ENCODE measurements at regions not wholly inside any gene's neighbourhood (a gene's known extent, or its start where the extent isn't known, plus 50 kb on each side); places are given as distances from the start of the nearest gene placed in this dataset.
"Not testable (repeated sequence)": the region's sequence is repeated elsewhere in the genome, so short reads cannot be mapped to it uniquely, and the experiment has no call there.

DNA sequence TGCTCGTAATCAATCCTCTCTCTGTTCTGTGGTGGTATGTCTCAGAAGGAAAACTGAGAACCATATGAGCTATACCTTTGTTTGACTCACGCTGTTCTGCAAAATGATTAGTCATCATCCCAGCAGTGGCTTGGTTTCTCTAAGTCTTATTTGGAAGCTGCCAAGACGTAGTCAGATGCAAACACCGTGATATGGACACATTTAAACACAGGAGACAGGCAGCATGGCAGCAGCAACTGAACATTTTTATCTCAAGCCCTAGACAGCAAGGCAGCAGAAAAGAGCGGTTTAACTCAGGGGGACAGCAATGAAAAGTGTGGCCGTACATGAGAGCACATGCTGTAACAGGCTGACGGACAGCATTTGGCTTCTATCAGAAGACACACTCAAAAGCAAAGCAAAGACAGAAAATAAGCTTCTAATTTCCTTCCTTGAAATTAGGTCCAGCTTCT is 1295.1 kb downstream of the EPHA7 start:
- DNase-seq = no peak

GRCh38 chr6:92122746-92123145 is 1296.6 kb downstream of the EPHA7 start:
- DNase-seq = no peak

DNA sequence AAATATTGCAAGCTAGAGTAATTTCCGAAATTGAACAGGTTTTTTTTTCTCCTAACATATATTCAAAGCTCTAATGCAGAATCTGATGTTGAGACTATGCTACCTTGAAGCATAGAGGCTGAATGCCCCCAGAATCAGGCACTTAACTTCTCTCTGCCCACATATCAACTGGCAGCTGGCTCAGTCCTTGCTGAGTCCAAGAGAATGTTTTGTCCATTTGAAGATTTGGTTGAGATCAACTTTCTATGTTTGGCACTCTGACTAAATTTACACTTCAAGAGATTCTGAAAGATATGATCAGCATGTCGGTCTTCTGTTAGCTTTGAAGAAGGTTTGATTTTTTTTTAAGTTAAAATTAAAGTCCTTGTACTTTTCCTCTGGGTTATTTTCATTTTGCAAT is 1298.1 kb downstream of the EPHA7 start:
- no peak for DNase-seq

- no peak for DNase-seq
Observed at GRCh38 chr6:92117800-92118199, 1301.6 kb downstream of the EPHA7 start.

DNA sequence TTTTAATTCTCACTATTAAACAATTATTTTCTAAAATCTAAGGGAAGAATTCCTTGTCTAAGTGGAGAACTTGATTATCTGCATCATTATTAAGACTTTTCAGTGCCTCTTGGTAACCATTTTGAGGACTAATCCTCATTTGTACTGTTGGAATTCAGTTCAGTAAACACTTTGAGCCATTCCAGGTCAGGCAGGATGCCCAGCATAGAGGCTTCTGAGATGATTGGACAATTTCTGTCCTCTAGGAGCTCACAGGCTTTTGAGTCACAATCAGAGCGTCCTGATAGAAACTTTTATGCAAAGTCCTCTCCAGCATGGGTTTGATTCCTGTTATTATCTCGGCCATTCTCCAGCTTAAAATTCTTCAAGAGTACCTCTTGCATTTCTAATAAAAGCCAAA is 1304.6 kb downstream of the EPHA7 start:
- DNase-seq = no peak

GRCh38 chr6:92114091-92114675 is 1305.2 kb downstream of the EPHA7 start:
- no peak for DNase-seq

- no peak for DNase-seq
Observed at GRCh38 chr6:92111386-92111785, 1308.0 kb downstream of the EPHA7 start.

GRCh38 chr6:92110403-92110802 is 1309.0 kb downstream of the EPHA7 start:
- DNase-seq = no peak

- no peak for DNase-seq
Observed at GRCh38 chr6:92109956-92110355, 1309.4 kb downstream of the EPHA7 start.

DNA sequence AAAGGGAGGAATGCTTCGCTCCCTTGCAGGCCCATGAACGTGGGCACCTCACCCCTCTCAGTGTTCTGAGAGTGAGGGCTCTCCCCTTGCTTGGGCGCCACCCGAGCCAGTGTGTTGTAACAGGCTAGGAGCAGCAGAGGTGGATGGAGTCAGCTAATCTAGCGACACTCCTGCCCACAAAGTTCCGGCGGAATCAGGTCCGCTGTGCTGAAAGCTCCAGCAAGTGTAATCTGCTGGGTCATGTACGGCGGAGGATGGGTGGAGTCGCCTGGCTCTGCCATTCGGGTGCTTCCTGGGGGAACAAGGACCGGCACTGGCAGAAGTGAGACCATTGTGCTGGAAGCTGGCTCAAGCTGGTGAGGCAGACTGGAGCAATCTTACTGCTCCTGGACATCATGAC is 1310.1 kb downstream of the EPHA7 start:
- no peak for DNase-seq

- no peak for DNase-seq
Observed at GRCh38 chr6:92086750-92087149, 1332.6 kb downstream of the EPHA7 start.

- DNase-seq = not testable (repeated sequence)
Observed at GRCh38 chr6:92083914-92084313, 1335.4 kb downstream of the EPHA7 start.

- no peak for DNase-seq
Observed at GRCh38 chr6:92072387-92072786, 1347.0 kb downstream of the EPHA7 start.

DNA sequence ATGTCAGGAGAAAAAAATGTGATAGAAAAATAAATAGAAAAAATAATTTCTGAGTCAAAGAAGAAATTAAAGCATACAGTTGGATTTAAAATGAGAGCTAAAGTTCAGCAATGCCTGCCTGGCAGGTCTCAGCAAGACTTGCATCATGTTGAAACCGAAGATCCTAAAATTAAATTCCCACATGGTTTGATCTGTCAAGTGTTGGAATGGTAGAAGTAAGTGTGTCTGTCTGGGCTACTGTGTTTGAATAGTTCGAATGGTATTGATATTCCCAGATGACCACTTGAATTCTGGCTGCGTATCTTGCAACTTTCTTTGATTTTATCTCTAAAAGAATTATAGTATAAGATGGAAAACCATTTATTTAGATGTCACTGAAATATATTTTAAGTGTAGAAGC is 1349.6 kb downstream of the EPHA7 start:
- no peak for DNase-seq

GRCh38 chr6:92052513-92052912 is 1366.8 kb downstream of the EPHA7 start:
- DNase-seq = no peak

DNA sequence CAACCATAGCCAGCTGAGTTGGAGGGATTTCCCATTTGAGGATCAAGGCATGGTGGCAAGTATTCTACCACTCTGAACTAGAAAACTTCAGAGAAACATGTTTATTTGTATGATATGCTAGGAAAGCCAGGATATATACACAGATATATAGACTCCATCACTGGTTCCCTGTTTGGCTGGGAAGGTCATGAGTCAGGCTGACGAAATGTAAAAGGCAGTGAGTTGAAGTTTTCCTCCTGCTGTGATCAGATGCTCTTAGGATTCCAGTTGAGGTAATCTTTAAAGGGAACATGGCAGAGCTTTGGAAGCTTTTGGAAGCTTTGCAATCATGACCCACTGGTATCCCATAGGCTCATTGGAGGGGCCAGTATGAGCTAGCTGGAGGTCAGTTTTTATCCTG is 1369.1 kb downstream of the EPHA7 start:
- DNase-seq = no peak

DNA sequence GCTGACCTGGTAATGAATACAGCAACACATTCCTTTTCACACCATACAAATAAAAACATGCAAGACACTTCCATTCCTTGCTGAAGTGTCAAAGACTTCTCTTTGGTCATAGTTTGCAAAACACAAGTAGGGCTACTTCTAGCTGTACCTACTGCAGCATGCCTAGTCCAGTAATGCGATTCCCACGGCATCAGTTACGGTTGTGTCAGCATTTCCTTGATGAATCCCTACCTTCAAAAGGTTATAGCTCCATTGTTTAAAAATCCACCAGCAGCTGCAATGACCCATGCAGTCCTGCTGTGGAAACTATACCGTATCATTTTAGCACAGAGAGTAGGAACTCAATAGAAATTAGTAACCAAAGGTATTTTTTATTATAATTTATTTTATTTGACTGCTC is 1371.5 kb downstream of the EPHA7 start:
- DNase-seq = no peak

- DNase-seq = no peak
Observed at GRCh38 chr6:92047152-92047850, 1372.1 kb downstream of the EPHA7 start.

GRCh38 chr6:92044312-92044711 is 1375.0 kb downstream of the EPHA7 start:
- DNase-seq = no peak

- no peak for DNase-seq
Observed at GRCh38 chr6:92043777-92044176, 1375.6 kb downstream of the EPHA7 start.

GRCh38 chr6:92026878-92027277 is 1392.5 kb downstream of the EPHA7 start:
- DNase-seq = no peak

DNA sequence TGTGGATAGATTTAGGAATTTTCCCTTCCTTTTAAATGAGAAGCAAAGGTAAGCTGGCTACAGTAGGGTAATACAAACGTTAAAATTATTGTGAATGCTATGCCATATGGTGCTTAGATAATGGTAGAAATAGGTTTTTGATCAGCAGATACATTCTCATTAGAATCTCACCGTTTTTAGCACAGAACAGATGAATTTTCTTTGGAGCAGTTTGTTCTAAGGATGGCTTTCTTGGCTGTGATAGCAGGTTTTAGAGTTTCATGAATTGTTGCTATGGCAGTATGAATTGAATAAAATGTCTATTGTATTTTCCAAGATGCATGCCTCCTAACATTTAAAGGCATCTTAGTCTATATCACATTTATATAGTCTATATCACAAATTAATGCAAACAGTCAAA is 1394.5 kb downstream of the EPHA7 start:
- no peak for DNase-seq

GRCh38 chr6:92024110-92024509 is 1395.2 kb downstream of the EPHA7 start:
- DNase-seq = no peak

GRCh38 chr6:92023410-92023966 is 1395.9 kb downstream of the EPHA7 start:
- no peak for DNase-seq
